ENCODE measurements at regions not wholly inside any gene's neighbourhood (a gene's known extent, or its start where the extent isn't known, plus 50 kb on each side); places are given as distances from the start of the nearest gene placed in this dataset.

GRCh38 chr5:2696156-2696807, 55.2 kb downstream of the IRX2 start:
- H3K27me3 ChIP-seq (replicated peaks; ENCODE audit: control insufficient read depth, insufficient read depth, low read length) = no peaks in the 10 kb centered on the region
- no peak overlapping the region for H3K9ac ChIP-seq (ENCODE audit: low read length)
- no peaks in the 10 kb centered on the region for H3K36me3 ChIP-seq (ENCODE audit: control insufficient read depth, insufficient read depth, low read length, severe bottlenecking)
- no peaks in the 10 kb centered on the region for H3K4me1 ChIP-seq (ENCODE audit: control insufficient read depth, insufficient read depth, low read length)
- H3K9me3 ChIP-seq (ENCODE audit: control insufficient read depth, low read length) = peaks cover 11% of the 10 kb centered on the region
- H3K4me3 ChIP-seq (ENCODE audit: low read length) = no peak overlapping the region
- no peak for DNase-seq (ENCODE audit: low read depth)

DNA sequence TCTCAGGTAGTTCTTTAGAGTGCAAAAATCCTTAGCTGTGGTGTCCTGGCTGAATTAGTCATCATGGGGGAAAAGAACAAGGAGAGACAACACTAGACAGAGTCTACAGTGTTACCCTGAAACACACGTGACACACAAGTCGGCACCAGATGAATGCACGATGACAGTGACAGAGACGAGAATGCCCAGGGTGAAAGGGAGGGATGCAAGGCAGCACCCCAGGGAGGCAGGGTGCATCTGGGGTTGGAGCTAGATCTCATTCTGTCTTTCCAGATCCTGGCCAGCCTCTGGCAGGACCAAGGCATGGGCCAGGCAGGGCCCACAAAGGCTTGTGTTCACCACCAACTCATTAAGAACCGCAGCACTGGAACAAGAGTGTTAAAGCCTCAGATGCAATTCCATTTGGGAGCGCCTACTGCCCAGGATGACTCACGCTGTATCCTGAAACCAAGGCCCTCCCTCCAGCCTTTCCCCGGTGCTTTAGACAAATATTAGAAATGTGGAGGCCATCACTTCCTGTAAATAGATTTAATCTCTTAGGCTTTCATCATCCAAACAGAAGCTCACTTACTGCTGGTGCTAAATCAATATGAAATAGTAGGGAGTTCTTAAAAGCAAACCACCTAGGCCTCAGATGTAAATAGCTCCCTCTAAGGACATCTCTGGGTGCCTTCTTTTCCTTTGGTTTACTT, 56.1 kb downstream of the IRX2 start:
- Histone ChIP-seq H3K9me3 (ENCODE audit: control insufficient read depth, low read length) (peaks cover 13% of the 10 kb centered on the region), H3K9ac (ENCODE audit: low read length) (no peak overlapping the region), H3K36me3 (ENCODE audit: control insufficient read depth, insufficient read depth, low read length, severe bottlenecking) (no peaks in the 10 kb centered on the region), H3K27me3 (replicated peaks; ENCODE audit: control insufficient read depth, insufficient read depth, low read length) (no peaks in the 10 kb centered on the region), H3K4me3 (ENCODE audit: low read length) (no peak overlapping the region), H3K4me1 (ENCODE audit: control insufficient read depth, insufficient read depth, low read length) (no peaks in the 10 kb centered on the region)
- no peak for DNase-seq (ENCODE audit: low read depth)

DNA sequence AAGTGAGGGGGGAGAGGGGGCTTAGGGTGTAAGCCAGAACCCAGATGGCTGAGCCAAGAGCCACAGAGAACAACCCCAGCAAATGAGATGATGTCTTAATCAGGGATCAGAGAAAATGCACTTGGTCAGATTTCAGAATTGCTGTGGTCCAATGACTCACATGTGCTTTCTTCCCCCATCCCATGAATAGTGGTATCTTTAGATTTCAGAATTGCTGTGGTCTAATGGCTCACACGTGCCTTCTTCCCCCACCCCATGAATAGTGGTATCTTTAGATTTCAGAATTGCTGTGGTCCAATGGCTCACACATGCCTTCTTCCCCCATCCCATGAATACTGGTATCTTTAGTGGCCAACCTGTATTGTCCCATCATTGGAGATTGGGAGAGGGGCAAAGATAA, 59.9 kb downstream of the IRX2 start:
- H3K4me3 ChIP-seq (ENCODE audit: low read length) = no peak overlapping the region
- H3K36me3 ChIP-seq (ENCODE audit: control insufficient read depth, insufficient read depth, low read length, severe bottlenecking) = no peaks in the 10 kb centered on the region
- DNase-seq (ENCODE audit: low read depth) = no peak
- no peak overlapping the region for H3K9ac ChIP-seq (ENCODE audit: low read length)
- peaks cover 13% of the 10 kb centered on the region for H3K9me3 ChIP-seq (ENCODE audit: control insufficient read depth, low read length)
- no peaks in the 10 kb centered on the region for H3K27me3 ChIP-seq (replicated peaks; ENCODE audit: control insufficient read depth, insufficient read depth, low read length)
- H3K4me1 ChIP-seq (ENCODE audit: control insufficient read depth, insufficient read depth, low read length) = no peaks in the 10 kb centered on the region

- Histone ChIP-seq H3K4me3 (ENCODE audit: low read length) (no peak overlapping the region), H3K27me3 (replicated peaks; ENCODE audit: control insufficient read depth, insufficient read depth, low read length) (no peaks in the 10 kb centered on the region), H3K9ac (ENCODE audit: low read length) (no peak overlapping the region), H3K4me1 (ENCODE audit: control insufficient read depth, insufficient read depth, low read length) (no peaks in the 10 kb centered on the region), H3K9me3 (ENCODE audit: control insufficient read depth, low read length) (peaks cover 13% of the 10 kb centered on the region), H3K36me3 (ENCODE audit: control insufficient read depth, insufficient read depth, low read length, severe bottlenecking) (no peaks in the 10 kb centered on the region)
- no peak for DNase-seq (ENCODE audit: low read depth)
These were observed 61.2 kb downstream of the IRX2 start for GRCh38 chr5:2690293-2690692.

DNA sequence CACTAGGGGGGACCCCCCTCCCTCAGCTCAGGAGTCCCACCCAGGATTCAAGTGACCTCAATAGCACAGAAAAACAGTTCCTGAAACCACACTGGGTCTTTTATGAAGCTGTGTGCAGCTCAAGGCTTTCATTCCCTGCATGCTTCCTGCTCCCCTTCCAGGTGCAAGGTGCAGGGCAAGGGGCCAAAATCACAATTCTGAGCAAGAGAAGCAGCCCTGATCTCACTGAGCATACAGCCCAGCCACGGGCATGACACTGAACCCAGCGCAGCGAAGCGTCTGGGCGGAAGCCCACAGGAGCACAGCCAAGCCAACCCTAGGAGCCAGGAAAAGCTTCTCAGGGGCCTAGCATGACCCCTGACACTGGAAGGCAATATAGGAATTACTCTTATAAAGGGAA, 62.9 kb downstream of the IRX2 start:
- no peak for DNase-seq (ENCODE audit: low read depth)
- Histone ChIP-seq H3K9ac (ENCODE audit: low read length) (no peak overlapping the region), H3K36me3 (ENCODE audit: control insufficient read depth, insufficient read depth, low read length, severe bottlenecking) (no peaks in the 10 kb centered on the region), H3K4me3 (ENCODE audit: low read length) (no peak overlapping the region), H3K27me3 (replicated peaks; ENCODE audit: control insufficient read depth, insufficient read depth, low read length) (no peaks in the 10 kb centered on the region), H3K4me1 (ENCODE audit: control insufficient read depth, insufficient read depth, low read length) (no peaks in the 10 kb centered on the region), H3K9me3 (ENCODE audit: control insufficient read depth, low read length) (peaks cover 13% of the 10 kb centered on the region)

DNA sequence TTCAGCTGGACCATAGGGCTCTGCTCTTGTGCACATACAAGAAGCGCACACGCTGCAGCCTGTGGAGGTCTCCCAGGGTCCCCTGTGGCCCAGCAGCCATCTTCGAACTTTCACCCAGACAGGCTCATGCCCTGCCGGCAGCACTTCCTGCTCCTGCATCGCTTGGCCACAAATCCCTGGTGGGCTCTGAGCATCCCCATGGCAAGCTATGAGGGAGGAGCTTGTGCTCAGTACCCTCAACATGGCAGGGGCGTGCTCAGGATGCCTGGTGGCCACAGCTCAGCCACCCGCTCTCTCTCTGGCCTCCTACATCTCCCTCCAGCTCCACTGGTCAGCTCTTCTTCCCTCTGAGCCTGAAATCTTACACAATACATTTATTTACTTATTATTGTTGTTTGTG, 63.7 kb downstream of the IRX2 start:
- DNase-seq (ENCODE audit: low read depth) = no peak
- no peaks in the 10 kb centered on the region for H3K36me3 ChIP-seq (ENCODE audit: control insufficient read depth, insufficient read depth, low read length, severe bottlenecking)
- H3K4me3 ChIP-seq (ENCODE audit: low read length) = no peak overlapping the region
- H3K27me3 ChIP-seq (replicated peaks; ENCODE audit: control insufficient read depth, insufficient read depth, low read length) = no peaks in the 10 kb centered on the region
- H3K9ac ChIP-seq (ENCODE audit: low read length) = no peak overlapping the region
- H3K4me1 ChIP-seq (ENCODE audit: control insufficient read depth, insufficient read depth, low read length) = no peaks in the 10 kb centered on the region
- peaks cover 9% of the 10 kb centered on the region for H3K9me3 ChIP-seq (ENCODE audit: control insufficient read depth, low read length)

DNA sequence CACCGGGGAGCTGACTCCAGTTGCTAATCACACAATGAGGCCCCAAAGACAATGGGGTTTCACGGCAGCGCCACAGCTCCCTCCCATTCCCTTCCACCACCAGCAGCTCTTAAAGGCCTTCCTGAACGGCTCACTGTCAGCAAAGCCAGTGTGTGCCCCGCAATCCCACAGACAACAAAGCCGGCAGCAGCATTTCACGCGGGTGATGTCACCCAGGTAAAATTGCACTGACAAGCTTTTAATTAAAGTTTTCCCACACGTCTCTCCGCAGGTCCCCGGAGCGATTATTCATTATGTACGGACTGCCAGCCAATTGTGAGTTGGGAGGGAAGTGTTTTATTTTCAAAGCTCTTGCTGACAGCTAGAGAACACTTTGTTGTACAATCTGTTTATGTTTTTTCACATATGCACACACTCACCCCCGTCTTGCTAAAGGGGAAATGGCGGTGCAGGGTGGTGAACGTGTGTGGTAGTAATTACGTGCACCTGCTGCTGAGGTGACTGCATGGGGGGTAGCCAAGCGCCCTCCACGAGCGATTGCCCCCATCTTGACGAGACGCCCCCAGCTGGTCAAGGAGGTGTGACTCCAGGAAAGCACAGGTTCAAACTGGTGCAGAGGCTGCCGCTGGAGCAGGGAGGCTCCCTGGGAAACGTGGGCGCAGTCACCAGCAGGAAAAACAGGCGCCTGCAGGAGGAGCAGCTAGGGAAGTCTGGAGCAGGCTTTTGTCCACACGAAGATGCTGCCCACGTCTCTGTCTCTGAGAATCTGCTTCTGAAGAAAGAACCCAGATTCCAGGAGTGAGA, 65.0 kb downstream of the IRX2 start:
- Histone ChIP-seq H3K9me3 (ENCODE audit: control insufficient read depth, low read length) (peaks cover 4% of the 10 kb centered on the region), H3K9ac (ENCODE audit: low read length) (no peak overlapping the region), H3K4me1 (ENCODE audit: control insufficient read depth, insufficient read depth, low read length) (no peaks in the 10 kb centered on the region), H3K27me3 (replicated peaks; ENCODE audit: control insufficient read depth, insufficient read depth, low read length) (no peaks in the 10 kb centered on the region), H3K4me3 (ENCODE audit: low read length) (no peak overlapping the region), H3K36me3 (ENCODE audit: control insufficient read depth, insufficient read depth, low read length, severe bottlenecking) (no peaks in the 10 kb centered on the region)
- no peak for DNase-seq (ENCODE audit: low read depth)

DNA sequence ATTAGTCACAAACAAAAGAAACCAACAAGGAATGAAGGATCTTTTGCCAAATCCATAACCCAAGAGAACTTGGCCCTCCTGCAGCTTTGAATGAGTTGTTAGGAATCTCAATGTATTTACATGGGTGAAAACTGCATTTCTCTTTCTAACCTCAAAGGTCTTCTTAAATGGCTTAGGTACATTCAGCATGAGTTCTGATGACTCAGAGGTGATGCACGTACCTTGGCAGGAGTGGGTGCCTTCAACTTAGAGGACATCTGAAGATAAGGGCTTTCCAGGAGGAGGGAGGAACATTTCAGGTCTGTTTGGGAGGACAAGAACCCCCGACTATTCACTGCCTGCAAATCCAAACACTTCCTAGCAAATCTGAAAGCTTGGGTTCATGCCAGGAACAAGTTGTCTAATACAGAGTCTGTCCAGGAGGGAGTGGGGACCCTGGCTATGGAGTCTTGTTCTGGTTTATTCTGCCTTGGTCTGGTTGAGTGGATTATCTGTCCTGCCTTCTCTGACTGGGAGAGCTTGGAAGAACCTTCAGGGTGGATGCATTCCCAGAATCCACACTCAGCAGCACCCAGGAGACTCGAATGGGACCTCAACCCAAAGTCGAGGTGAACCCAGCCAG, 65.7 kb downstream of the IRX2 start:
- no peaks in the 10 kb centered on the region for H3K4me1 ChIP-seq (ENCODE audit: control insufficient read depth, insufficient read depth, low read length)
- H3K9me3 ChIP-seq (ENCODE audit: control insufficient read depth, low read length) = no peaks in the 10 kb centered on the region
- no peak for DNase-seq (ENCODE audit: low read depth)
- H3K4me3 ChIP-seq (ENCODE audit: low read length) = no peak overlapping the region
- H3K27me3 ChIP-seq (replicated peaks; ENCODE audit: control insufficient read depth, insufficient read depth, low read length) = no peaks in the 10 kb centered on the region
- no peak overlapping the region for H3K9ac ChIP-seq (ENCODE audit: low read length)
- H3K36me3 ChIP-seq (ENCODE audit: control insufficient read depth, insufficient read depth, low read length, severe bottlenecking) = no peaks in the 10 kb centered on the region

DNA sequence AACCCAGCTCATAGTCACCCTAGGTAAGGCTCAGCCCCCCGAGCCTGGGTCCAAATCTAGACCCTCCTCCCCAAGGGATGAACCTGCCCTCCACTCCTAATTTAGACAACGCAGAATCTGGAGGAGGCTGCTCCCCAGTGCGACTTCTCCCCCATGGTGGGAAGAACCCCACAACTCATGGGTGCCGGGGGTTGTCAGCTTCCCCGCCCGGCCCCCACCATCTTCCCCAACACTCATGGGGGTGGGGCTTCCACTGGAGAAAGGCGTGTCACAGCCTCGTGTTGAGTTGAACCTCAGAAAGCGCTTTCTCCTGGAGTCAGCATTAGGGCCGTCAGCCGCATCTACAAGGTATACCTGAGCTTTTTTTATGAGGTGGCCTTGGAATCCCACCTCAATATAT, 66.9 kb downstream of the IRX2 start:
- DNase-seq (ENCODE audit: low read depth) = no peak
- Histone ChIP-seq H3K27me3 (replicated peaks; ENCODE audit: control insufficient read depth, insufficient read depth, low read length) (no peaks in the 10 kb centered on the region), H3K4me3 (ENCODE audit: low read length) (no peak overlapping the region), H3K4me1 (ENCODE audit: control insufficient read depth, insufficient read depth, low read length) (no peaks in the 10 kb centered on the region), H3K9me3 (ENCODE audit: control insufficient read depth, low read length) (no peaks in the 10 kb centered on the region), H3K9ac (ENCODE audit: low read length) (no peak overlapping the region), H3K36me3 (ENCODE audit: control insufficient read depth, insufficient read depth, low read length, severe bottlenecking) (no peaks in the 10 kb centered on the region)

DNA sequence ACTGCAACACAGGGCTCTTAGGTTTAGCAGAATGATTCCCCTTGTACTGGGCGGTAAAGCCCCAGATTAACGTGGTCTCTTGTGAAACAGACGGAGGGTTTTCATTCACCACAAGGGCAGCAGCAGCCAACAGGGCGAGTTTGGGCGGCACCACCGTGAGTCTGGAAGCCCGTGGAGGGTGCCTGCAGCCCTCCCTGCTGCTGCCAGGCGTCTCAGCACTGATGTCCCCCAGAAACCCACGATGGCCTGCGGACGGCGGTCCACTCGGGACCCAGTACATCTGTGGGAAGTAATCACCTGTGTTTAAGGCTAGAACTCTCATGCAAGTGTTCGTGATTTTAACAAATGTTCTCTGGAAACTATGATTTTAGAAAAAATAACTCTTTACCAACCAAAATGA, 67.8 kb downstream of the IRX2 start:
- Histone ChIP-seq H3K9ac (ENCODE audit: low read length) (no peak overlapping the region), H3K4me1 (ENCODE audit: control insufficient read depth, insufficient read depth, low read length) (no peaks in the 10 kb centered on the region), H3K36me3 (ENCODE audit: control insufficient read depth, insufficient read depth, low read length, severe bottlenecking) (no peaks in the 10 kb centered on the region), H3K4me3 (ENCODE audit: low read length) (no peak overlapping the region), H3K9me3 (ENCODE audit: control insufficient read depth, low read length) (no peaks in the 10 kb centered on the region), H3K27me3 (replicated peaks; ENCODE audit: control insufficient read depth, insufficient read depth, low read length) (no peaks in the 10 kb centered on the region)
- DNase-seq (ENCODE audit: low read depth) = no peak

GRCh38 chr5:2681476-2681875, 70.0 kb downstream of the IRX2 start:
- Histone ChIP-seq H3K4me1 (ENCODE audit: control insufficient read depth, insufficient read depth, low read length) (no peaks in the 10 kb centered on the region), H3K36me3 (ENCODE audit: control insufficient read depth, insufficient read depth, low read length, severe bottlenecking) (no peaks in the 10 kb centered on the region), H3K9ac (ENCODE audit: low read length) (no peak overlapping the region), H3K4me3 (ENCODE audit: low read length) (no peak overlapping the region), H3K27me3 (replicated peaks; ENCODE audit: control insufficient read depth, insufficient read depth, low read length) (no peaks in the 10 kb centered on the region), H3K9me3 (ENCODE audit: control insufficient read depth, low read length) (peaks cover 9% of the 10 kb centered on the region)
- DNase-seq (ENCODE audit: low read depth) = no peak

Data from adipocyte (in vitro differentiated cells).